ENCODE measurements at regions not wholly inside any gene's neighbourhood (a gene's known extent, or its start where the extent isn't known, plus 50 kb on each side); places are given as distances from the start of the nearest gene placed in this dataset.

DNA sequence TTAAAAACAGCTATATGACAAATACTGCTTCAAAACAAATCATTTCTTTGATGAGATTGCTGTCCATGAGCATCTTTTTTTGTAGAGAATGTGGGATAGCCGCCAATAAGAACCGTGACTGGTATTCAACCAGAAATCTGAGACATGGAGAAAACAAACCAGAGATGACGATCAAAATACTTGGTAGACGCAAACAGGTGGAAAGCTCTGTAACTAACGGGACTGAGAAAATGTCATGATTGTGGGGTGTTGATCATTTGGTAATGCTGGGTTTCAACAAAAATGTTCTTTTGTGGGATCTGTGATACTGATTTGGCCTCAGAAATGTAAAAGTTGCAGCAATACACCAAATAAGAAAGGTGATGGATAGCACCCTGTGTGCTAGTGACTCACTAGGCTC lies 364.8 kb downstream of the NYAP2 start:
- TF ChIP-seq, protein P1, sequence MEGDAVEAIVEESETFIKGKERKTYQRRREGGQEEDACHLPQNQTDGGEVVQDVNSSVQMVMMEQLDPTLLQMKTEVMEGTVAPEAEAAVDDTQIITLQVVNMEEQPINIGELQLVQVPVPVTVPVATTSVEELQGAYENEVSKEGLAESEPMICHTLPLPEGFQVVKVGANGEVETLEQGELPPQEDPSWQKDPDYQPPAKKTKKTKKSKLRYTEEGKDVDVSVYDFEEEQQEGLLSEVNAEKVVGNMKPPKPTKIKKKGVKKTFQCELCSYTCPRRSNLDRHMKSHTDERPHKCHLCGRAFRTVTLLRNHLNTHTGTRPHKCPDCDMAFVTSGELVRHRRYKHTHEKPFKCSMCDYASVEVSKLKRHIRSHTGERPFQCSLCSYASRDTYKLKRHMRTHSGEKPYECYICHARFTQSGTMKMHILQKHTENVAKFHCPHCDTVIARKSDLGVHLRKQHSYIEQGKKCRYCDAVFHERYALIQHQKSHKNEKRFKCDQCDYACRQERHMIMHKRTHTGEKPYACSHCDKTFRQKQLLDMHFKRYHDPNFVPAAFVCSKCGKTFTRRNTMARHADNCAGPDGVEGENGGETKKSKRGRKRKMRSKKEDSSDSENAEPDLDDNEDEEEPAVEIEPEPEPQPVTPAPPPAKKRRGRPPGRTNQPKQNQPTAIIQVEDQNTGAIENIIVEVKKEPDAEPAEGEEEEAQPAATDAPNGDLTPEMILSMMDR (IDR thresholded peaks at IDR 0.05) = no peak
- no peak for TF ChIP-seq POLR2A (IDR thresholded peaks at IDR 0.05)
